Fibroblast of lung (primary cell): ENCODE measurements at regions not wholly inside any gene's neighbourhood (a gene's known extent, or its start where the extent isn't known, plus 50 kb on each side); places are given as distances from the start of the nearest gene placed in this dataset.

ENCODE experiments used
- CTCF ChIP-seq, 2 donors: IDR thresholded peaks in 1 of 2; conservative IDR thresholded peaks in 1 of 2; 1 replicate in 1 of 2; 2 replicates in 1 of 2; pipeline ENCODE4 v1.5.1; 2011 to 2012; ENCODE audit warnings: low read length in 2 of 2, control low read depth in 1 of 2, inconsistent platforms in 1 of 2, low read depth in 1 of 2, mild to moderate bottlenecking in 1 of 2
- EZH2 ChIP-seq: IDR thresholded peaks from 2 replicates; pipeline ENCODE4 v1.5.1; 2012; ENCODE audit warnings: low read length, control low read depth, mild to moderate bottlenecking; ENCODE audit errors: missing control alignments

- no peak for TF ChIP-seq CTCF (conservative IDR thresholded peaks at IDR 0.05 in 1 of 2, IDR thresholded peaks at IDR 0.05 in 1 of 2; ENCODE audit: low read depth in 1 of 2, low read length in 2 of 2)
- TF ChIP-seq EZH2, result no peak
Observed at GRCh38 chr12:111088409-111088808, 168.0 kb upstream of the MYL2 start.
